Neural cell (in vitro differentiated cells): ENCODE measurements at regions not wholly inside any gene's neighbourhood (a gene's known extent, or its start where the extent isn't known, plus 50 kb on each side); places are given as distances from the start of the nearest gene placed in this dataset.
A peak's percentile ranks its signal among the peaks of the same experiment; 100 is the strongest.

Experiments used
- H2AFZ ChIP-seq: fragments of 200-600, 300-800 bp; sonication (generic), shearing (Covaris generic); 2 replicates; pipeline ENCODE4 v1.6.0; 2014; ENCODE audit warnings: low read depth, mild to moderate bottlenecking, antibody characterized with exemption, low read length, moderate library complexity
- H3F3A ChIP-seq: fragments of 200-600 bp; shearing (Covaris generic); 2 replicates; pipeline ENCODE4 v1.6.1; 2016; ENCODE audit warnings: mild to moderate bottlenecking, moderate library complexity, mixed read lengths, antibody characterized with exemption, low read length; ENCODE audit not compliant: insufficient read depth, poor library complexity, severe bottlenecking
- H3K27ac ChIP-seq: fragments of 200-600, 300-800 bp; sonication (generic), shearing (Covaris generic); 2 replicates; pipeline ENCODE4 v1.5.1; 2014; ENCODE audit warnings: mild to moderate bottlenecking, low read length, moderate library complexity
- H3K27me3 ChIP-seq: fragments of 300-800, 200-600 bp; sonication (generic), shearing (Covaris generic); 2 replicates; pipeline ENCODE4 v1.6.0; 2014; ENCODE audit warnings: mild to moderate bottlenecking, low read depth, low read length, moderate library complexity; ENCODE audit not compliant: insufficient read depth
- H3K36me3 ChIP-seq: fragments of 300-800, 200-600 bp; sonication (generic), shearing (Covaris generic); 2 replicates; pipeline ENCODE4 v1.5.1; 2014; ENCODE audit warnings: mild to moderate bottlenecking, antibody characterized with exemption, low read length, moderate library complexity; ENCODE audit not compliant: insufficient read depth
- H3K4me2 ChIP-seq: fragments of 300-800, 200-600 bp; sonication (generic), shearing (Covaris generic); 2 replicates; pipeline ENCODE4 v1.6.0; 2014; ENCODE audit warnings: mild to moderate bottlenecking, low read length
- H3K4me3 ChIP-seq: fragments of 300-800, 200-600 bp; sonication (generic), shearing (Covaris generic); 2 replicates; pipeline ENCODE4 v1.5.1; 2014; ENCODE audit warnings: mild to moderate bottlenecking, low read length, moderate library complexity
- H3K79me2 ChIP-seq: fragments of 200-600 bp; shearing (Covaris generic); replicated peaks from 2 replicates; pipeline ENCODE4 v1.6.0; 2014; ENCODE audit warnings: mild to moderate bottlenecking, low read length, moderate library complexity; ENCODE audit not compliant: insufficient read depth
- H3K9ac ChIP-seq: fragments of 300-800, 200-600 bp; sonication (generic), shearing (Covaris generic); 2 replicates; pipeline ENCODE4 v1.6.1; 2016; ENCODE audit warnings: mild to moderate bottlenecking, low read length, mixed read lengths
- H3K9me2 ChIP-seq: fragments of 200-600 bp; shearing (Covaris generic); 2 replicates; pipeline ENCODE4 v1.6.1; 2016; ENCODE audit warnings: mild to moderate bottlenecking, low read length, mixed read lengths; ENCODE audit not compliant: insufficient read depth
- H3K9me3 ChIP-seq: fragments of 200-600, 300-800 bp; sonication (generic), shearing (Covaris generic); 2 replicates; pipeline ENCODE4 v1.6.1; 2016; ENCODE audit warnings: mild to moderate bottlenecking, mixed run types, low read length, moderate library complexity, mixed read lengths
- H4K20me1 ChIP-seq: fragments of 200-600 bp; shearing (Covaris generic); 2 replicates; pipeline ENCODE4 v1.6.1; 2016; ENCODE audit warnings: mild to moderate bottlenecking, mixed run types; ENCODE audit not compliant: insufficient read depth
- EP300 ChIP-seq: fragments of 450-650 bp; conservative IDR thresholded peaks from 2 replicates; pipeline ENCODE4 v1.6.1; 2014; ENCODE audit warnings: antibody characterized with exemption, mild to moderate bottlenecking, moderate library complexity; ENCODE audit not compliant: poor library complexity, severe bottlenecking
- EZH2 ChIP-seq: fragments of 200-600, 300-800 bp; shearing (Covaris generic), sonication (generic); IDR thresholded peaks from 2 replicates; pipeline ENCODE4 v1.6.1; 2014; ENCODE audit warnings: antibody characterized with exemption, low read length, borderline replicate concordance, mild to moderate bottlenecking; ENCODE audit not compliant: insufficient read depth, poor library complexity, severe bottlenecking
- MXI1 ChIP-seq: fragments of 450-650 bp; conservative IDR thresholded peaks from 2 replicates; pipeline ENCODE4 v1.6.1; 2014; ENCODE audit warnings: antibody characterized with exemption, mild to moderate bottlenecking; ENCODE audit not compliant: poor library complexity, severe bottlenecking
- POLR2AphosphoS5 ChIP-seq: IDR thresholded peaks from 2 replicates; pipeline ENCODE4 v1.6.1; 2012
- RAD21 ChIP-seq: fragments of 450-650 bp; conservative IDR thresholded peaks from 2 replicates; pipeline ENCODE4 v1.6.1; 2014; ENCODE audit warnings: antibody characterized with exemption, mild to moderate bottlenecking, moderate library complexity
- SMC3 ChIP-seq: fragments of 450-650 bp; conservative IDR thresholded peaks from 2 replicates; pipeline ENCODE4 v1.6.1; 2014; ENCODE audit warnings: antibody characterized with exemption, mild to moderate bottlenecking, moderate library complexity; ENCODE audit not compliant: poor library complexity
- TAF1 ChIP-seq: IDR thresholded peaks from 2 replicates; pipeline ENCODE4 v1.6.1; 2012; ENCODE audit warnings: low read depth
- TF ChIP-seq, protein P1 (sequence below): IDR thresholded peaks from 2 replicates; pipeline ENCODE4 v1.6.1; 2012; ENCODE audit warnings: borderline replicate concordance
- TF ChIP-seq, protein P2 (sequence below): fragments of 450-650 bp; IDR thresholded peaks from 2 replicates; pipeline ENCODE4 v1.5.1; 2014; ENCODE audit warnings: antibody characterized with exemption, mild to moderate bottlenecking, moderate library complexity; ENCODE audit not compliant: poor library complexity, severe bottlenecking

DNA sequence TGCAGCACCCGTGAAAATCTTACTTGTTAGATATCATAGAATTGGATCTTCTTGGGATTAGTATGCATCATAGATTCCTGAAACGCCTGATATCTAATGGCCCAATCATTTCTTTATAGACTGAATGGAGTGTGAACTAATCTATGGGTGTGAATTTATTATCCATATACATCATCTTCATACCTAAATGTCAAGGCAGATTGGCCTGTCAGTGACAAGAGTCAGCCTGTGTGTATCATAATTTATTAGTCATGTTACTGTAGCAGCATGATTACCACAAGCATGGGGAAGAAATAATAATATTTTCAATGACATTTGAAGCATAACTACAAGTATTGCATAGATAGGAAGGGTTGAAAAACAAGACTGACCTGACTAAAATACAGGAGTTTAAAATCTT lies 235.8 kb downstream of the RAP2B start:
- peak; percentile 63 for TF ChIP-seq POLR2AphosphoS5
- peak; percentile 76 for TF ChIP-seq EP300
- TF ChIP-seq EZH2: no peak
- no peak for TF ChIP-seq RAD21
- Histone ChIP-seq H3K9me2 (no peaks in the 10 kb centered on the region), H3K27me3 (no peaks in the 10 kb centered on the region), H3K4me3 (no peak overlapping the region), H3K79me2 (no peaks in the 10 kb centered on the region), H3F3A (no peaks in the 10 kb centered on the region), H4K20me1 (no peaks in the 10 kb centered on the region), H3K36me3 (no peaks in the 10 kb centered on the region), H3K9me3 (no peaks in the 10 kb centered on the region), H3K27ac (no peak overlapping the region), H2AFZ (no peak overlapping the region), H3K9ac (no peak overlapping the region), H3K4me2 (no peak overlapping the region)

DNA sequence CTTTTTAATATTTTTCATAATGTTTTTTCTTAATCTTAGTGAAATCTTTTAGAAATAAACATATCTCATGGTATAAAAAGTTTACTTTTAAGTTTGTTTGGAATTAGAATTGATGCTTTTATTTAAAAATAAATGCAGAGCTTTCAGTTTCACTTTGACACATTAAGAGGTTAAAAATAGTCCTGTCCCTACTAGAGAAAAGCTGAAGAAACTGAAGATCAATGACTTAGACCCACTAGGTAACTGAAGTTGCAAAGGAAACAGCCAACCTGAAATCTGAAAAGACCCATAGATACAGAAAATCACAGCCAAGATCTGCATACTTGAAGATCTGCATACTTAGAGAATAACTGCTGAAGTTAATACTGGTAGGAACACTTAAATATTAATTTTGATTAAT lies 237.6 kb downstream of the RAP2B start:
- no peaks in the 10 kb centered on the region for H3K27me3 ChIP-seq
- no peak overlapping the region for H3K4me3 ChIP-seq
- no peaks in the 10 kb centered on the region for H3K9me2 ChIP-seq
- no peaks in the 10 kb centered on the region for H3K79me2 ChIP-seq
- H3K27ac ChIP-seq: no peak overlapping the region
- no peaks in the 10 kb centered on the region for H3K9me3 ChIP-seq
- H4K20me1 ChIP-seq: no peaks in the 10 kb centered on the region
- no peaks in the 10 kb centered on the region for H3F3A ChIP-seq
- H2AFZ ChIP-seq: no peak overlapping the region
- TF ChIP-seq RAD21: no peak
- H3K9ac ChIP-seq: no peak overlapping the region
- H3K36me3 ChIP-seq: no peaks in the 10 kb centered on the region
- no peak overlapping the region for H3K4me2 ChIP-seq

DNA sequence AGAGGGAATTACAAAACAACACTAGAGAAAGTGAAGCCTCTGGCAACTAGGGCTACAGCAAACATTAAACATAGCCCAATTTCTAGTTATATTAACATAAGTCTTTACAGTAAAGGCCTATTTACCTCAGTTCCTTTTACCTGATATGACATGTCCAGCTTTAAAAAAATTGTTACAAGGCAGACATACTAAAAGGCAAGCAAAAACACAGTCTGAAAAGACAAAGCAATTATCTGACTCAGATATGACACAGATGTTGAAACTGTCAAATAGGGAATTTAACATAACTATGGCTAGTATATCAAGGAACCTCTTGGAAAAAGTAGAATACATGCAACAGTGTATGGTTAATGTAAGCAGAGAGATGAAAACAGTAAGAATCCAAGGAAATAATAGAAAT lies 238.6 kb downstream of the RAP2B start:
- H3K4me3 ChIP-seq: no peak overlapping the region
- no peaks in the 10 kb centered on the region for H4K20me1 ChIP-seq
- H3K9me2 ChIP-seq: no peaks in the 10 kb centered on the region
- H3K9me3 ChIP-seq: no peaks in the 10 kb centered on the region
- H3K27ac ChIP-seq: no peak overlapping the region
- H2AFZ ChIP-seq: no peak overlapping the region
- TF ChIP-seq MXI1 (no peak), RAD21 (no peak), SMC3 (no peak), EZH2 (no peak), TAF1 (no peak), EP300 (no peak), POLR2AphosphoS5 (no peak)
- TF ChIP-seq, protein P1, sequence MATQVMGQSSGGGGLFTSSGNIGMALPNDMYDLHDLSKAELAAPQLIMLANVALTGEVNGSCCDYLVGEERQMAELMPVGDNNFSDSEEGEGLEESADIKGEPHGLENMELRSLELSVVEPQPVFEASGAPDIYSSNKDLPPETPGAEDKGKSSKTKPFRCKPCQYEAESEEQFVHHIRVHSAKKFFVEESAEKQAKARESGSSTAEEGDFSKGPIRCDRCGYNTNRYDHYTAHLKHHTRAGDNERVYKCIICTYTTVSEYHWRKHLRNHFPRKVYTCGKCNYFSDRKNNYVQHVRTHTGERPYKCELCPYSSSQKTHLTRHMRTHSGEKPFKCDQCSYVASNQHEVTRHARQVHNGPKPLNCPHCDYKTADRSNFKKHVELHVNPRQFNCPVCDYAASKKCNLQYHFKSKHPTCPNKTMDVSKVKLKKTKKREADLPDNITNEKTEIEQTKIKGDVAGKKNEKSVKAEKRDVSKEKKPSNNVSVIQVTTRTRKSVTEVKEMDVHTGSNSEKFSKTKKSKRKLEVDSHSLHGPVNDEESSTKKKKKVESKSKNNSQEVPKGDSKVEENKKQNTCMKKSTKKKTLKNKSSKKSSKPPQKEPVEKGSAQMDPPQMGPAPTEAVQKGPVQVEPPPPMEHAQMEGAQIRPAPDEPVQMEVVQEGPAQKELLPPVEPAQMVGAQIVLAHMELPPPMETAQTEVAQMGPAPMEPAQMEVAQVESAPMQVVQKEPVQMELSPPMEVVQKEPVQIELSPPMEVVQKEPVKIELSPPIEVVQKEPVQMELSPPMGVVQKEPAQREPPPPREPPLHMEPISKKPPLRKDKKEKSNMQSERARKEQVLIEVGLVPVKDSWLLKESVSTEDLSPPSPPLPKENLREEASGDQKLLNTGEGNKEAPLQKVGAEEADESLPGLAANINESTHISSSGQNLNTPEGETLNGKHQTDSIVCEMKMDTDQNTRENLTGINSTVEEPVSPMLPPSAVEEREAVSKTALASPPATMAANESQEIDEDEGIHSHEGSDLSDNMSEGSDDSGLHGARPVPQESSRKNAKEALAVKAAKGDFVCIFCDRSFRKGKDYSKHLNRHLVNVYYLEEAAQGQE: no peak
- TF ChIP-seq, protein P2, sequence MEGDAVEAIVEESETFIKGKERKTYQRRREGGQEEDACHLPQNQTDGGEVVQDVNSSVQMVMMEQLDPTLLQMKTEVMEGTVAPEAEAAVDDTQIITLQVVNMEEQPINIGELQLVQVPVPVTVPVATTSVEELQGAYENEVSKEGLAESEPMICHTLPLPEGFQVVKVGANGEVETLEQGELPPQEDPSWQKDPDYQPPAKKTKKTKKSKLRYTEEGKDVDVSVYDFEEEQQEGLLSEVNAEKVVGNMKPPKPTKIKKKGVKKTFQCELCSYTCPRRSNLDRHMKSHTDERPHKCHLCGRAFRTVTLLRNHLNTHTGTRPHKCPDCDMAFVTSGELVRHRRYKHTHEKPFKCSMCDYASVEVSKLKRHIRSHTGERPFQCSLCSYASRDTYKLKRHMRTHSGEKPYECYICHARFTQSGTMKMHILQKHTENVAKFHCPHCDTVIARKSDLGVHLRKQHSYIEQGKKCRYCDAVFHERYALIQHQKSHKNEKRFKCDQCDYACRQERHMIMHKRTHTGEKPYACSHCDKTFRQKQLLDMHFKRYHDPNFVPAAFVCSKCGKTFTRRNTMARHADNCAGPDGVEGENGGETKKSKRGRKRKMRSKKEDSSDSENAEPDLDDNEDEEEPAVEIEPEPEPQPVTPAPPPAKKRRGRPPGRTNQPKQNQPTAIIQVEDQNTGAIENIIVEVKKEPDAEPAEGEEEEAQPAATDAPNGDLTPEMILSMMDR: no peak
- no peak overlapping the region for H3K4me2 ChIP-seq
- no peaks in the 10 kb centered on the region for H3F3A ChIP-seq
- no peak overlapping the region for H3K9ac ChIP-seq
- no peaks in the 10 kb centered on the region for H3K27me3 ChIP-seq
- H3K36me3 ChIP-seq: no peaks in the 10 kb centered on the region
- H3K79me2 ChIP-seq: no peaks in the 10 kb centered on the region
